ENCODE measurements at regions not wholly inside any gene's neighbourhood (a gene's known extent, or its start where the extent isn't known, plus 50 kb on each side); places are given as distances from the start of the nearest gene placed in this dataset.

- no peak overlapping the region for H2AFZ ChIP-seq (ENCODE audit: low read depth, low read length)
- no peak overlapping the region for H4K91ac ChIP-seq (ENCODE audit: low read length)
- H3K36me3 ChIP-seq (ENCODE audit: control insufficient read depth in 1 of 2, insufficient read depth in 2 of 2, low read depth in 1 of 2, low read length in 2 of 2) = no peaks in the 10 kb centered on the region
- no CpG with 5 or more reads among the region's 2 CpGs for WGBS
- no peak overlapping the region for H2BK15ac ChIP-seq (ENCODE audit: low read depth, poor library complexity, severe bottlenecking)
- H3K9me3 ChIP-seq (ENCODE audit: control insufficient read depth, low read length) = no peaks in the 10 kb centered on the region
- no peak overlapping the region for H3K18ac ChIP-seq (ENCODE audit: low read depth in 1 of 2, low read length in 2 of 2)
- H3K4me1 ChIP-seq (ENCODE audit: control insufficient read depth, insufficient read depth, low read depth, low read length) = no peaks in the 10 kb centered on the region
- no peaks in the 10 kb centered on the region for H3K79me1 ChIP-seq (replicated peaks; ENCODE audit: low read length, poor library complexity, severe bottlenecking)
- H2BK5ac ChIP-seq (ENCODE audit: low read depth, low read length, poor library complexity, severe bottlenecking) = no peak overlapping the region
- no peak overlapping the region for H3K4ac ChIP-seq (ENCODE audit: low read depth in 1 of 2, low read length in 2 of 2)
- no peak overlapping the region for H3K14ac ChIP-seq (ENCODE audit: low read length in 2 of 2)
- H3K23ac ChIP-seq (ENCODE audit: low read length in 2 of 2) = no peak overlapping the region
- H3K27me3 ChIP-seq (ENCODE audit: control insufficient read depth in 1 of 2, insufficient read depth in 1 of 2, low read length in 2 of 2) = no peaks in the 10 kb centered on the region
- H3K4me2 ChIP-seq (ENCODE audit: low read length, poor library complexity, severe bottlenecking) = no peak overlapping the region
- no peak overlapping the region for H2AK5ac ChIP-seq (ENCODE audit: low read length, severe bottlenecking)
- DNase-seq = no peak
- no peak overlapping the region for H2BK120ac ChIP-seq (ENCODE audit: low read depth, low read length)
- no peak overlapping the region for H2BK12ac ChIP-seq (ENCODE audit: low read length in 2 of 2)
- no peak overlapping the region for H3K27ac ChIP-seq (ENCODE audit: low read length, poor library complexity, severe bottlenecking)
- no peak overlapping the region for H3K9ac ChIP-seq (ENCODE audit: low read length)
- H4K8ac ChIP-seq (ENCODE audit: low read length) = no peak overlapping the region
- no peak overlapping the region for H3K4me3 ChIP-seq (ENCODE audit: insufficient read depth in 1 of 2, low read depth in 1 of 2, low read length in 2 of 2)
These were observed 58.6 kb upstream of the NYAP2 start for GRCh38 chr2:225340923-225341322.

DNA sequence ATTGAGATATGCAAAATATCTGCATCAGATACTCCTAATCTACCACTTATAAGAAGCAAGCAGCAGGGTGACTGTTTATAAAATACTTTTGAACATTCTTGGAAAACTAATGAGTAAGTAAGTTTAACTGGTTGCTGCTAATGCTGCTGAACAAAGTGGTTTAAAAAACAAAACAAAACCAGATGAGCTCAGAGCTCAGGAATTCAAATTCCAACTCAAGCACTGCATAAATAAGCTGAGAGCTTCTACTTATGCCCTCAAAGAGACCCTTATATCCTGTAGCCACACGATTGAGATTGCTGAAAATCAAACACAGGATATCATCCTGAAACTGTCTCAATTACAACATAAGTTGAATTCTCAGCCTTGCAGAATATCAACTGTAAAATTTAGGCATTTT lies 62.3 kb upstream of the NYAP2 start:
- no peaks in the 10 kb centered on the region for H3K27me3 ChIP-seq (ENCODE audit: control insufficient read depth in 1 of 2, insufficient read depth in 1 of 2, low read length in 2 of 2)
- WGBS = no CpG with 5 or more reads among the region's 1 CpG

GRCh38 chr2:225334514-225334913 lies 65.0 kb upstream of the NYAP2 start:
- H2BK15ac ChIP-seq (ENCODE audit: low read depth, poor library complexity, severe bottlenecking) = no peak overlapping the region
- no peaks in the 10 kb centered on the region for H3K36me3 ChIP-seq (ENCODE audit: control insufficient read depth in 1 of 2, insufficient read depth in 2 of 2, low read depth in 1 of 2, low read length in 2 of 2)
- 93% methylated on average over 3 of the region's 4 CpGs for WGBS
- H4K8ac ChIP-seq (ENCODE audit: low read length) = no peak overlapping the region
- no peak overlapping the region for H2BK12ac ChIP-seq (ENCODE audit: low read length in 2 of 2)
- H2BK120ac ChIP-seq (ENCODE audit: low read depth, low read length) = no peak overlapping the region
- no peak overlapping the region for H2AK5ac ChIP-seq (ENCODE audit: low read length, severe bottlenecking)
- no peaks in the 10 kb centered on the region for H3K79me1 ChIP-seq (replicated peaks; ENCODE audit: low read length, poor library complexity, severe bottlenecking)
- peak overlapping the region in 1 of 2 experiments; percentile 41 for H3K4ac ChIP-seq (ENCODE audit: low read depth in 1 of 2, low read length in 2 of 2)
- DNase-seq = no peak
- H3K4me3 ChIP-seq (ENCODE audit: insufficient read depth in 1 of 2, low read depth in 1 of 2, low read length in 2 of 2) = no peak overlapping the region
- H3K9ac ChIP-seq (ENCODE audit: low read length) = no peak overlapping the region
- peaks cover 1% of the 10 kb centered on the region for H3K4me1 ChIP-seq (ENCODE audit: control insufficient read depth, insufficient read depth, low read depth, low read length)
- H2BK5ac ChIP-seq (ENCODE audit: low read depth, low read length, poor library complexity, severe bottlenecking) = no peak overlapping the region
- no peak overlapping the region for H3K23ac ChIP-seq (ENCODE audit: low read length in 2 of 2)
- no peak overlapping the region for H2AFZ ChIP-seq (ENCODE audit: low read depth, low read length)
- H4K91ac ChIP-seq (ENCODE audit: low read length) = no peak overlapping the region
- peak overlapping the region in 1 of 2 experiments; percentile 40 for H3K18ac ChIP-seq (ENCODE audit: low read depth in 1 of 2, low read length in 2 of 2)
- peaks cover 3% of the 10 kb centered on the region for H3K9me3 ChIP-seq (ENCODE audit: control insufficient read depth, low read length)
- no peak overlapping the region for H3K27ac ChIP-seq (ENCODE audit: low read length, poor library complexity, severe bottlenecking)
- no peaks in the 10 kb centered on the region for H3K27me3 ChIP-seq (ENCODE audit: control insufficient read depth in 1 of 2, insufficient read depth in 1 of 2, low read length in 2 of 2)
- no peak overlapping the region for H3K4me2 ChIP-seq (ENCODE audit: low read length, poor library complexity, severe bottlenecking)
- no peak overlapping the region for H3K14ac ChIP-seq (ENCODE audit: low read length in 2 of 2)

More for the DNA sequence above, 62.3 kb upstream of the NYAP2 start:
- Histone ChIP-seq H3K23ac (ENCODE audit: low read length in 2 of 2) (no peak overlapping the region), H4K91ac (ENCODE audit: low read length) (no peak overlapping the region), H2BK5ac (ENCODE audit: low read depth, low read length, poor library complexity, severe bottlenecking) (no peak overlapping the region), H2BK15ac (ENCODE audit: low read depth, poor library complexity, severe bottlenecking) (no peak overlapping the region), H2AFZ (ENCODE audit: low read depth, low read length) (no peak overlapping the region), H3K36me3 (ENCODE audit: control insufficient read depth in 1 of 2, insufficient read depth in 2 of 2, low read depth in 1 of 2, low read length in 2 of 2) (no peaks in the 10 kb centered on the region), H3K4me3 (ENCODE audit: insufficient read depth in 1 of 2, low read depth in 1 of 2, low read length in 2 of 2) (no peak overlapping the region), H3K14ac (ENCODE audit: low read length in 2 of 2) (no peak overlapping the region), H3K18ac (ENCODE audit: low read depth in 1 of 2, low read length in 2 of 2) (no peak overlapping the region), H3K27ac (ENCODE audit: low read length, poor library complexity, severe bottlenecking) (peak overlapping the region; percentile 71), H3K9me3 (ENCODE audit: control insufficient read depth, low read length) (no peaks in the 10 kb centered on the region), H3K4me2 (ENCODE audit: low read length, poor library complexity, severe bottlenecking) (no peak overlapping the region), H4K8ac (ENCODE audit: low read length) (no peak overlapping the region), H3K9ac (ENCODE audit: low read length) (no peak overlapping the region), H2AK5ac (ENCODE audit: low read length, severe bottlenecking) (no peak overlapping the region), H2BK12ac (ENCODE audit: low read length in 2 of 2) (no peak overlapping the region), H3K4ac (ENCODE audit: low read depth in 1 of 2, low read length in 2 of 2) (no peak overlapping the region), H3K79me1 (replicated peaks; ENCODE audit: low read length, poor library complexity, severe bottlenecking) (no peaks in the 10 kb centered on the region), H2BK120ac (ENCODE audit: low read depth, low read length) (no peak overlapping the region), H3K4me1 (ENCODE audit: control insufficient read depth, insufficient read depth, low read depth, low read length) (peaks cover 1% of the 10 kb centered on the region)
- DNase-seq = peak; percentile 70

DNA sequence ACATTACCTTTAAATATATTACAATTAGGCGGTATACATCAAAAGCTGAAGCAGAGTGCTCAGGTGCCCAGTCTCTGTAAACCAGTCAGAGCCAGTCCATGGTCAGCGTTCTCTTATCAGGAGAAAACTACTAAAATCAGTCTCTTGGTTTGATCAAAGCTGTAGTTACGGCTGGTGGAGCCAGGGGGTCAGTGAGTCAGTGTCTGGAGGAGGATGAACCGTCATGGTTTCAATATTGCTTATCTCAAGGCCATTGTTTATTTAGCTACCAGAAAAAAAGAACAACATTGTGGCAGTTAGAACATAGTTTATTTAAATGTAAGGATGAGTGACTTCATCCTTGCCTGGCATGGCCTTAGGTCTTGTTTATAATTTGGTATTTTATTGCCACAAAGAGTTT lies 71.3 kb upstream of the NYAP2 start:
- no peaks in the 10 kb centered on the region for H3K36me3 ChIP-seq (ENCODE audit: control insufficient read depth in 1 of 2, insufficient read depth in 2 of 2, low read depth in 1 of 2, low read length in 2 of 2)
- H4K91ac ChIP-seq (ENCODE audit: low read length) = no peak overlapping the region
- H3K18ac ChIP-seq (ENCODE audit: low read depth in 1 of 2, low read length in 2 of 2) = no peak overlapping the region
- H3K4me2 ChIP-seq (ENCODE audit: low read length, poor library complexity, severe bottlenecking) = no peak overlapping the region
- H3K14ac ChIP-seq (ENCODE audit: low read length in 2 of 2) = no peak overlapping the region
- no peak overlapping the region for H2BK15ac ChIP-seq (ENCODE audit: low read depth, poor library complexity, severe bottlenecking)
- H3K4me3 ChIP-seq (ENCODE audit: insufficient read depth in 1 of 2, low read depth in 1 of 2, low read length in 2 of 2) = no peak overlapping the region
- H3K9ac ChIP-seq (ENCODE audit: low read length) = no peak overlapping the region
- H4K8ac ChIP-seq (ENCODE audit: low read length) = no peak overlapping the region
- H3K27ac ChIP-seq (ENCODE audit: low read length, poor library complexity, severe bottlenecking) = no peak overlapping the region
- no peak overlapping the region for H2BK120ac ChIP-seq (ENCODE audit: low read depth, low read length)
- H3K27me3 ChIP-seq (ENCODE audit: control insufficient read depth in 1 of 2, insufficient read depth in 1 of 2, low read length in 2 of 2) = no peaks in the 10 kb centered on the region
- DNase-seq = peak; percentile 74
- H3K9me3 ChIP-seq (ENCODE audit: control insufficient read depth, low read length) = peaks cover 3% of the 10 kb centered on the region
- no peak overlapping the region for H2AK5ac ChIP-seq (ENCODE audit: low read length, severe bottlenecking)
- H2BK12ac ChIP-seq (ENCODE audit: low read length in 2 of 2) = no peak overlapping the region
- no peak overlapping the region for H2BK5ac ChIP-seq (ENCODE audit: low read depth, low read length, poor library complexity, severe bottlenecking)
- no peaks in the 10 kb centered on the region for H3K79me1 ChIP-seq (replicated peaks; ENCODE audit: low read length, poor library complexity, severe bottlenecking)
- no peak overlapping the region for H3K23ac ChIP-seq (ENCODE audit: low read length in 2 of 2)
- no peaks in the 10 kb centered on the region for H3K4me1 ChIP-seq (ENCODE audit: control insufficient read depth, insufficient read depth, low read depth, low read length)
- no peak overlapping the region for H3K4ac ChIP-seq (ENCODE audit: low read depth in 1 of 2, low read length in 2 of 2)
- no peak overlapping the region for H2AFZ ChIP-seq (ENCODE audit: low read depth, low read length)
- WGBS = 24% methylated on average over 4 of the region's 4 CpGs

Measured in mesenchymal stem cell (in vitro differentiated cells and primary cell).